Hypothalamus (tissue), 51 donors: ENCODE measurements at regions not wholly inside any gene's neighbourhood (a gene's known extent, or its start where the extent isn't known, plus 50 kb on each side); places are given as distances from the start of the nearest gene placed in this dataset.
"Not testable (repeated sequence)": the region's sequence is repeated elsewhere in the genome, so short reads cannot be mapped to it uniquely, and the experiment has no call there.

Experiments
- DNase-seq, 51 donors: peaks; one replicate each; lab custom pipeline; 2025; lab: John Stamatoyannopoulos, UW

DNA sequence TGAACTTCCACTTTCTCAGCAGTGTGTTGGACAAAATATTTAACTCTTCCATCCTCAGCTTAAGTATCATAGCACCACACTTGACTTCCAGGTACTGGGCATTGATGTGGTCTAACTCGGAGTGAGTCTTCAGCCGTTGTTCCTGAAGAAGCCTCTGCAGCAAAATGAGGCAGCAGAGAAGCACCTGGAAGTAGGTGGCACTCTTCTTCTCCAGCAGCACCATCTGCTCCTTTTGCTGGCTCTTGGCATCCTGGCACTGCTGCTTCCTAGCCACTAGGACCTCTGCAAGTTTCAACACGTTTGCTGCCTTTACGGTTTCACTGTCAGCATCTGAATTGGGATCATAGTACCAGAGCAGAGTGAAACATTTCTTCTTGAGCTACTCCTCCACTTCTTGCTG is 162.5 kb upstream of the GORAB start:
- no peak for DNase-seq

DNA sequence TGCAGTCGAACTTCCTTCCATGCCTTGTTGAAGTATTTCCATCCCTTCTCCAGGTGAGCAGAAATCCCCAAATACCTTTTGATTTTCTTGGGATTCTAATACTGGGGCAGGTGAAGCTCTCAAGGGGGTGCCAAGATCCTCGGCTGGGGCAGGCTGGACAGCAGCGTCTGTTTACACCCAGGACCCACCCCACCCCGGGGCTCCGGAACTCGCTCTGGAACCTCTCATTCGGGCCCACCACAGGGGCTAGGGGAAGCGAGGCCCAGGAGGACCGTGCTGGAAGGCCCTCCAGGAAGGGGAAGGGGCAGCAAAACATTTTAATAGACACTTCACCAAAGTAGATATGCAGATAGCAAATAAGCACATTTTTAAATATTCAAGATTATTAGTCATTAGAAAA is 161.9 kb upstream of the GORAB start:
- no peak for DNase-seq

DNA sequence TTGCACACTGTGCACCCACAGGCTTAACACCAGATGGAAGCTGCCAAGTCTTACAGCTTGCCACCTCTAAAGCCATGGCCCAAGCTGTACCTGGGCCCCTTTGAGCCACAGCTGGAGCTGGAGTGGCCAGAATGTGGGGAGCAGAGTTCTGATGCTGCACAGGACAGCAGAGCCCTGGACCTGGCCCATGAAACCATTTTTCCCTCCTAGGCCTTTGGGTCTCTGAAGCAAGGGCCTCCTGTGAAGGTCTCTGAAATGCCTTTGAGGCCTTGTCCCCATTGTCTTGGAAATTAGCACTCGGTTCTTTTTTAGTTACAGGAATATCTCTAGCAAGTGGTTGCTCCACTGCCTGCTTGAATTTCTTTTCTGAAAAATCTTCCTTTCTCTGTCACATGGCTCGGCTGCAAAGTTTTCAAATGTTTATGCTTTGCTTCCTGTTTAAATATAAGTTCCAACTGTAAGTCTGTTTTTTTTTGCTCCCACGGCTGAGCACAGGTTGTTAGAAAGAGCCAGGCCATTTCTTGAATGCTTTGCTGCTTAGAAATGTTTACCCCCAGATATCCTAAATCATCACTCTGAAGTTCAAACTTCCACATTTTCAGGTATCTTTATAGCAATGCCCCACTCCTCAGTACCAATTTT is 156.8 kb upstream of the GORAB start:
- no peak for DNase-seq

DNA sequence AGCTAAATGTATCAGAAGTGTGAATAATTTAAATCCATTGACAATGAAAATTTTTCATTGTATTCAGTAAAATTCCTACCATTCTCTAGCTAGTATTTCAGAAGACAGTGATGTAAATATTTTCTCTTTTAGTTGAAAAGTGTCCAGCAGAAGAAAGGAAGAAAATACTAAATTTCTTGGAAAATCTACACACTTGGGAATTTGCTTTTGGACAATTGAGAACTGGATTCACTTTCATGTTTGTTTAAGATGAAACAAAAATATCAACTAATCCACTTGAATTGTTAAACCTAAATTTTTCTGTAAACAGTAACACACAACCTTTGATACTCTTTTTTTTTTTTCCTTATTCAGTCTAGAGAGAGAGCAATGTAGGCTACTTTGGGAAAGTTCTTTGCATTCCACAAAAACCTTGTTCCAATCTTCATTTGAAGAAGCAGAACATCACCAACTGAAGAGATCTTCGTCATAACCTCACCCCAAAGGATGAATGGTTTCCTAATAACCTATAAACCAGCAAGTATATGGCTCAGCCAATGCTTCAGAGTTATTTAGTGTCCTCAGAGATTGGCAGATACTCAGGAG is 155.1 kb upstream of the GORAB start:
- DNase-seq, result no peak

DNA sequence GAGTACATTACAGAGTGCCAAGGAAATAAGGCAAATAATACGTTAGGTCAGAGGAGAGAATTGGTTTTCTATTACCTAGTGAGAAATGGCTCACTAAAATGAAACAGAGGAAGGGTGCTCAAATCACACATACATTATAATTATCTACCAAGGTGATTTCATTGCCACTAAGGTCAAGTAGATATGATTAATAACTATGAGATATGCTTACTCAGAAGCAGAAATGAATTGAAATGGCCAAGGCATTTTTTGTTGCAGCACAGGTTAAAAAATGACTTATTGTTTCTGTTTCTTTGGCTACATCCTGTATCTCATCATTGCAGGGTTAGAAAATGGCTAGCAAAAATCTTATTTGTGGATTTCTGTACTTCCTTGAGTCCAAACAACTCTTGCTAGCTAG is 154.5 kb upstream of the GORAB start:
- DNase-seq, result no peak

DNA sequence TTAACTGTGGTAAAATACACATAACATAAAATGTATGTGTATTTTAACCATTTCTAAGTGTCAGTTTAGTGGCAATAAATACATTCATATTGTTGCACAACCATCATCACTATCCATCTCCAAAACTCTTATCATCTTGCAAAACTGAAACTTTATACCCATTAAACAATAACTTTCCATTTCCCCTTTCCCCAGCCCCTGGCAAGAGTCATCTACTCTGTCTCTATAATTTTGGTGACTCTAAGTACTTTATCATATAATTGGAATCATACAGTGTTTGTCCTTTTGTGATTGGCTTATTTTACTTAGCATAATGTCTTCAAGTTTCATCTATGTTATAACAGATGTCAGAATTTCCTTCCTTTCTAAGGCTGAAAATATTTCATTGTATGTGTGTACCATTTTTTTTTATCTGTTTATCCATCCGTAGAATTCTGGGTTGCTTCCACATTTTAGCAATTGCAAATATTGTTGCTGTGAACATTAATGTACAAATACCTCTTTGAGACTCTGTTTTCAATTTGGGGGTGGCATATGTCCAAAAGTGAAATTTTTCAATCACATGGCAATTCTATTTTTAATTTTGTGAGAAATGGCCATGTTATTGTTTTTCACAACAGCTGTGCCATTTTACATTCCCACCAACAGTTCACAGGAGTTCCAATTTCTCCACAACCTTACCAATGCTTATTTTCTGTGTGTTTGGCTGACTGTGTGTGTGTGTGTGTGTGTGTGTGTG is 153.9 kb upstream of the GORAB start:
- DNase-seq, result no peak

DNA sequence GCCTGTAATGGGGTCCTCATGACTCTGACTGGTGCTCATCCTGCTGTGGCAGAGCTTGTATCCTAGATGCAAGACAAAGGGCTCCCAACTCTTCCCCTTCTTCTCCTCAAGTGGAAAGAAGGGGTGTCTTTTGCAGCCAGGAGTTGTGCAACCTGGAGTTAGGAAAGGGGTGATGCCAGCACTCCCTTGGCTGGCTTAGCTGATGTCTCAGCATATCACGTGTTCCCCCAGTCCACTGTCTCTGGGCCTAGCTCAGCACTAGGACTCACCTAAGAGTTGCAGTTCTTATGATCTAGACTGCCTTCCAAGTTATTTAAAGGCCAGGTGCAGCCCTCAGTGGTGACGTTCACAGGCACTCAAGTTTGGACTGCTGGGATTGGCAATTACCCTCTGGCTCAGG is 146.2 kb upstream of the GORAB start:
- no peak for DNase-seq

DNA sequence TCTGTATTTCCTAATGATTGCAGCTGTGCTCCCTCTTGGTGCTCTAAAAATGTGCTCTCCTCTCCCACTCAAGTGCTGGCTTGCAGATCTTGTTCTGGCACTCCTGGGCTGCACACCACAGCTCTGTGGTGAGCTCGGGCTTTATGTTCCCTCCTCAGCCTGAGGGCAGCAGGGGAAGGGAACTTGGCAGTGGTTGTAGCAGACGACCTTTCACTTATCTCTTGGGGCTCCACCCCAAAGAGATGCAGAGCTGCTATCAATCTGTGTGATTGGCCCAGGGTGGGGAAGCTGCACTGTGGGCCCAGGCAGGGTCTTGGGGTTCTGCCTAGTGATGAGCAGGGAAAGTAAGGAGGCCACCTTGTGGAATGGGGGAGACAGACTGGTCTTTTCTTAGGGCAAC is 143.5 kb upstream of the GORAB start:
- DNase-seq, result no peak

DNA sequence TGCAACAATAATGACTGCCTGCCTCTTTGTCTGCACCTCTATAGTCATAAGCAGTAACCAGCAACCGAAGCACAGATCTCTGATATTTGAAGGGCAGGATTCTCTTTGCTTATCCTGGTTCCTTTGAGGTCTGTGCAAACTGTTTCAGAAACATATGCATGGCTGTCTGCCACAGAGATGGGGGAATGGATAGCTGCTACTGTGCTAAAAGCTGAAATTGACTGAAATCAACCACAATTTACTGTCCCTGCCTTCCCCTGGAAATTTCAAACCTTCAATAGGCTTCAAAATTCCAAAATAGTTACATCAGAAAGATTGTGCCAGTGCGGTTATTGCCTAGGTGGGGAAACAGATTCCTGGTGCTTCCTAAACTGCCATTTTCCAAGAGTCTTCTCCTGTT is 136.8 kb upstream of the GORAB start:
- DNase-seq, result no peak

DNA sequence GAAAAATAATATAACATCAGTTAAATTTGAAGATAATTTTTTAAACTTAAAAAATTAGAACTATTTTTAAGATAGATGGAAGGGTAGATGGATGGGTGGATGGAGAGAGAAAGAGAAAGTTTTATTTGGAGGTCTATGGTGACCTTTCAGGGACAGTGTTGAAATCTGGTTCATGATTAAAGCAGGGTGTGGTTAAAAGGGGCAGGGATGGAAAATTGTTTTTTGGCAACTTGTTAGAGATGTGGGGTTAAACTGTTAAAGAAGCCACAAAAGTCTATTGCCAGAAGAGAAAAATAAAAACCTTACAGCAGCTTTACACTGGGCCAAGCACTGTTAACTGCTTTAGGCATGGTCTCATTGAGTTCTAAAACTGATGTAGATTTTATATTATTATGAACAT is 134.9 kb upstream of the GORAB start:
- DNase-seq, result no peak

DNA sequence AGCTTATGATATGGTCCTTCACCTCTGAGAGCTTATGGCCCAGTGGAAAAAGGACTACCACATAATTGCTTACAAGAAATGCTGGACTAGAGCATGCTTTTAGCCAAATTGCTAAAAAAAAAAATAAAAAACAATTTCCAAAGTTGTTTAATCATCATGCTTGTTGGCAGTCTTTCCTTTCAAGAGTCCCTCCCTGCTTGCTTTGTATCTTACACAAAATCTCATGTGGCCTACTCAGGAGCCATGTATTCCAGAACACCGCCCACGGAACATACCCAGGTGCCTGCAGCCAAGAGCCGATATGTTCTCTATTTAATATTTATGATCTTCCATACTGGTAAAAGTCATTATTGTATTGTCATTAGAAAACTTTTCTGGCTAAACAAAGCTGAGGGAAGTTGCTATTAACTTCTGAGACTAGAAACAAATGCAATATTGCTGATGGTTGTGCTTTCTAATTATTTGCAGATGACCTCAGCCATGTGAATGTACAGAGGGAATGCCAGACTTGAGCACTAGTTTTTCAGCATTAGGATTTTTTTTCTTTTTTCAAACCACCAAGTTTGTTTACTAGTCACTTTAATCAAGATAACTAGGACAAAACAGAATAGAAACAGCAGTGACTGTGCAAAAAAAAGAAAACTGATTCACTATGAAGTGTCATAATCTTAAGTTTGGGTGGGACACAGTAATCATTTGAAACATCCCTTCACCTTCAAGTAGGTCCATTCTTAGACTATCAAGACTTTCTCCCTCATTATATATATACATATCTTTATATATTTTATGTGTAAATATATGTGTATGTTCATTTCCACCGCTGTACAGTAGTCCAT is 129.3 kb upstream of the GORAB start:
- DNase-seq, result no peak

DNA sequence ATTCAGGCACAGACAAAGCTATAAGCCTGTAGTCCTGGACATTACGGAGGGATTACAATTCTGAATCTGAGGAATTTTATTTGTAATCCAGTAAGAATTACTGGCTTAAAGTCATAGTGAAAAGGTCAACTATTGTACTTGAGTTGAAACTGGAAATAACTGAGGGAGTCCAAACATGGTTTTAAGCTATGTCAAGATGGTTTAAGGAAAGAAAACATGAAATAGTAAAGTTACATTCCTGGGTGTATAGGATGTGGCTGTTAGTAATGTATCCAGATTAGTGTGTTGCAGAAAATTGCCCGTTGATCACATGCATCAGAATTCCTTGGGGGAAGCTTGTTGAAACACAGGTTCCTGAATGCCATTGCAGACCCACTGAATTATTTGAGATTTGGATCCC is 124.8 kb upstream of the GORAB start:
- no peak for DNase-seq

DNA sequence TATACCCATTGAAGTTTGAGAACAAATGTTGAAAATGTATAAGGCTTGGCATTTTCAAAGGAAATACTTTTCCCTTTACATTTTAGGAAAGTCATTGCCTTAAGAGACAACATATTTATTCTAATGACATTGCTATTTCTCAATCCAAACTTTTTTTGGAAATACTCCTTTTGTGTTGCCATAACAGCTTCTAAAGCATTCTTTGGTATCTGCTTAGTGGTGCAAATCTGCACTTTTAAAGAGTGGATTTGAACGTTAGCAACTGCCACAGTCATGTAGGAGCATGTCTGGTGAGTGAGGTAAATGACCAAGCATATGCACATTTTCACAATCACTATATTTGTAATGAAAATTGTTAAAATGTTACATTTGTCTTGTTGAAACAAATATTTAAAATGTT is 124.4 kb upstream of the GORAB start:
- no peak for DNase-seq

DNA sequence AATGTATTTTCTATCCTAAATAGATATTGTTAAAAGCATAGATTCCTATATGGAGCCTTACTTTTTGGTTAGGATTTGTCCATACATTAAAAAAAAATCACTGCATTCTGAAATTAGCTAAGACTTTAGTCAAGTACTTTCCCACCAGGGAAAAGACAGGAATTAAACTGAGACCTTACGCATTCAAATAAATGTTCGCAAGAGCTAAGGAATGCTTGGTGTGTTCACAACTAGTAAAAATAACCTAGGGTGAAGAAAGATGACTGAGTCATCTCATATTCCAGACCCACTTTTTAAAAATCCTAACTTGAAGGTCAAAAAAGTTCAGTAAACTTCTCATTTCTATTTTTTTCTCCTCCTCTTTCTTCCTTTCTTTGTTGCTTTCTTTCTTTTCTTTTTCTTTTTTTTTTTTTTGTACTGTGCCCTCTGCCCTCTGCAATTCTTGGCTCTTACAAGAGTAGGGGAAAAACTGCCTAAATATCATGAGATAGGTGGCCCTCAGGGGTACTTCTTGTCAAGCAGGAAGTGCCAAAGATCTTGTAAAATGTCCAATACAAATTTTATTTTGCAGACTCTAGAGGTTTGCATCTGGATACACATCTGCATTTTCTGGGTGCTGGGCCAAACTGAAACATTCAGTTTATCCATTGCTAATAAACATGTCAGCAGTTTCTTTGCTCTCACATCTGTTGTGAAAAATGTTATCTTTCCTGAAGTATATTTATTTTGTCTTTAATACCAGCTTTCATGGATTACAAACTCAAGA is 121.4 kb upstream of the GORAB start:
- no peak for DNase-seq

DNA sequence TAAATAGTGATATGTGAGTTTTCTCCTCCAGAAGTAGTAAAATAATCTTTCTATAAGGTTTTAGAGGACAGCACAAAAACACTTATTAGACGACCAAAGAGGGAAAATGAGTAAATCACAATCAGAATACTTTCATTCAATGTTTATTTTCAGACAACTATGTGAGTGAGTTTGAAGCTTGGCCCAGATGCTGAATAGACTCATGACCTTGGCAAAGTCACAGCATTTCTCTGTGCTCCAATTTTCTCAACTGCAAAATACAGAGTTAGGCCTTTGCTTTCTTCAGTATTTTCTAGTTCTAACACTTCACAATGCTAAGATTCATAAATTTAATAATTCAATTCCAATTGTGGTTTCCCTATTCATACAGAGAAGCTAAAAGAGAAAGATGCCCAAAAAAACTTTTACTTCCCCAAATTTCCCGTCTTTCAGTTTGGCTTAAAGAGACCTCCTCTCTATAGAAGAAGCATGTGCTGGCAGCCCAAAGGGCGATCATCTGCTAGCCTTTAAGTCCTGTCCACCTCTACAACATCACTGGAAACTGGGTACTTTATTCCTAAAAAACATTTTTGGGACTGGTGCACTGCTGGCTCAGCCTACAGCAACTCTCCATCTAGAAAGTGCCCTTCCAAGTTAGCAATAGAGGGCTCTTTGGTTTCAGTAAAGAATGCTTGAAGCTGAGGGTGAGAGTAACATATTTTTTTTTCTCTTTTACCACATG is 116.8 kb upstream of the GORAB start:
- no peak for DNase-seq

DNA sequence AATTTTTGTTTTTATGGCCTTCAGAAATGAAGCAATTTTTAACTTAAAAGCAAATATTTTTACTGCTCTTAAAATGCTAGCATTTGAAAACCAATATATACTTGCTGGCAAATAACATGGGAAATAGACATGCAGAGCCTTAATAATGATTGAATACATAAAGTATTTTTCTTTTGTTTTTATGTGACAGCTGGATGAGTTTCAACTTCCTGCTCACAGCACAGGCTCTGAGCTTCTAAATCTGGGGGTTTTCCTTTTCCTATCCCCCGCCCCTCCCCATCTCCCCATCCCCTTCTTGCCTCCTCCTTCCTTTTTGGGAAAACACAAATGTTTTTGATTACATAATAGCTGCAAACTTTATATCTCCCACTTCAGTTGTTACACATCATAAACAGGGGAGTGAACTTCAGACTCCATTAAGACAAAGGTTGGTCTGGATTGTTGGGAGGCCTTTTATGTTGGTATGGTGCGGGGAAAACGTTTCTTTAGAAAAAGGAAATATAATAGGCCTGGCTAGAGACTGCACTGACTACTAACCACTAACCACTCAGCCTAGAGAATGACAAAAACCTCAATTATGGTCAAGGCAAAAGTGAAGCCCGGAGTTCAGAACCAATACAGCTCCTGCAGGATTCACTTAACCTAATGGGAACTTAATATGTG is 116.1 kb upstream of the GORAB start:
- no peak for DNase-seq

DNA sequence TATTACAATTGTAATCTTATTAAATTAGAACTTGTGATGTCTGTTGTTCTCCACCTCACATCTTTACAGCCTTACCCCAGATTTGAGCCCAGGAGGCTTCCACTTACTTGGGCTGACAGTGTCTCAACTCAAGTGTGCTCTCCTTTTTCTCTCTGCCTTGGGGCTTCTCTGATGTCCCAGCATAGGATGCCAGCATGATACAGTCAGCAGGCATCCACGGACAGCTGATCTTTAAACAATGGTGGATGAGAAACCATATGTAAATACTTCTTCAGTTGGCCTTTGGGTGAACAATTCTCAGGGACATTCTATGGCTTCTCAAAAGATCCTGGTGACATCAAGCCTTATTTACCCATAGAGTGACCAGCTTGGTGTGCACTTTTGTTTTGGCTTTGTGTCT is 107.6 kb upstream of the GORAB start:
- DNase-seq, result no peak

DNA sequence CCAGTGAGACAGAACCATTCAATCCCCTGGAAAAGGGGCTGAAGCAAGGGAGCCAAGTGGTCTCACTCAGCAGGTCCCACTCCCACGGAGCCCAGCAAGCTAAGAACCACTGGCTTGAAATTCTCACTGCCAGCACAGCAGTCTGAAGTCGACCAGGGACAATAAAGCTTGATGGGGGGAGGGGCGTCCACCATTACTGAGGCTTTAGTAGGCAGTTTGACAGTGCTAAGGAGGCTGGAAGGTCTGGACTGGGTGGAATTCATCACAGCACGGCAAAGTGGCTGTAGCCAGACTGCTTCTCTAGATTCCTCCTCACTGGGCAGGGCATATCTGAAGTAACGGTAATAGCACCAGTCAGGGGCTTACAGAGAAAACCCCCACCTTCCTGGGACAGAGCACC is 105.4 kb upstream of the GORAB start:
- DNase-seq, result no peak

DNA sequence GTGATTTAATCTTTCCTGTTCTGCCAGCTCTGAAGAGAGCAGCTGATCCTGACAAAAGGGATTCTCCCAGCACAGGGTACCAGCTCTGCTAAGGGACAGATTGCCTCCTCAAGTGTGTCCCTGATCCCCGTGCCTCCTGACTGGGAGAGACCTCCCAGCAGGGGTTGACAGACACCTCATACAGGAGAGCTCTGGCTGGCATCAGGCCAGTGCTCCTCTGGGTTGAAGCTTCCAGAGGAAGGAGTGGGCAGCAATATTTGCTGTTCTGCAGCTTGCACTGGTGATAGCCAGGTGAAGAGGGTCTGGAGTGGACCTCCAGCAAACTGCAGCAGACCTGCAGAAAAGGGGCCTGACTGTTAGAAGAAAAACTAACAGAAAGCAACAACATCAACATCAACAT is 105.0 kb upstream of the GORAB start:
- DNase-seq, result not testable (repeated sequence)

DNA sequence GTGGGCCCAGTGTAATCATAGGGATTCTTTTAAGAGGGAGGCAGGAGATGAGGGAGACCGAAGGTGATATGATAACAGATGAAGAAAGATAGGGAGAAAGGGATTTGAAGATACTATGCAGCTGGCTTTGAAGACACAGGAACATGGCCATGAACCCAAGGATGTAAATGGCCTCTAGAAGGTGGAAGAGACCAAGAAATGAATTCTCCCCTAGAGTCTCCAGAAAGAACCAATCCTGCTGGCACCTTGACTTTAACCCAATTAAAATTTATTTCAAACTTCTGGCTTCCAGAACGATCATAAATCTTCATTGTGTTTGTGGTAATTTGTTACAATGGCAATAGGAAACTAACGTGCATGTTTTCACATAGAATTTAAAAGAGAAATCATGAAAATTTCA is 95.0 kb upstream of the GORAB start:
- DNase-seq, result no peak
